ENCODE measurements at regions not wholly inside any gene's neighbourhood (a gene's known extent, or its start where the extent isn't known, plus 50 kb on each side); places are given as distances from the start of the nearest gene placed in this dataset.

DNA sequence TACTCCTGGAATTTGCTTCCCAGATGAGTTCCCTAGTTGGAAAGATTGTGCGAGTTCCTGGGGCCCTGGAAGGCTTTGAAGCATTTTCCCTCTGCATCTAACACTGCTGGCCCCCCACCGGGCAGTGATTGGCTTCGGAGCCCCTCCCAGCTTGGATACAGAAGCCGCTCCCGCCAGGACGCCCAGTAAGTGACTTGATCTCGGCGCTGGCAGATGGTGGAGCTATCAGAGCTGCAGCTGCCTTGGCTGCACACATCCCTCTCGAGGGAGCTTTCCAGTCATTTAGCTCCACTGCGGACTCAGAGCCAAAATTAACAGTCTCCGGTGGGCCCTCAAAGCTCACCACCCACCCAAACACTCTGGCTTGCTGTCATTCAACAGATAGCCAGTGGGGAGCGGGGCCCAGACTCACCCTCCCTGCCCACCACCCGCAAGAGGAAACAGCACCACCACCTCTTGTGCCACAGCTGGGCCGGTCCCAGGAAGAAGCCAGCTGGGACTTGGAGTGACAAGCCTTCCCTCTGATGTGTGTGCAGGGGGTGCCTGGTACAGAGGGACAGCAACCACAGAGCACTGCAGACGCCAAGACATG lies 162.3 kb downstream of the TRIM29 start:
- TF ChIP-seq, protein P1, sequence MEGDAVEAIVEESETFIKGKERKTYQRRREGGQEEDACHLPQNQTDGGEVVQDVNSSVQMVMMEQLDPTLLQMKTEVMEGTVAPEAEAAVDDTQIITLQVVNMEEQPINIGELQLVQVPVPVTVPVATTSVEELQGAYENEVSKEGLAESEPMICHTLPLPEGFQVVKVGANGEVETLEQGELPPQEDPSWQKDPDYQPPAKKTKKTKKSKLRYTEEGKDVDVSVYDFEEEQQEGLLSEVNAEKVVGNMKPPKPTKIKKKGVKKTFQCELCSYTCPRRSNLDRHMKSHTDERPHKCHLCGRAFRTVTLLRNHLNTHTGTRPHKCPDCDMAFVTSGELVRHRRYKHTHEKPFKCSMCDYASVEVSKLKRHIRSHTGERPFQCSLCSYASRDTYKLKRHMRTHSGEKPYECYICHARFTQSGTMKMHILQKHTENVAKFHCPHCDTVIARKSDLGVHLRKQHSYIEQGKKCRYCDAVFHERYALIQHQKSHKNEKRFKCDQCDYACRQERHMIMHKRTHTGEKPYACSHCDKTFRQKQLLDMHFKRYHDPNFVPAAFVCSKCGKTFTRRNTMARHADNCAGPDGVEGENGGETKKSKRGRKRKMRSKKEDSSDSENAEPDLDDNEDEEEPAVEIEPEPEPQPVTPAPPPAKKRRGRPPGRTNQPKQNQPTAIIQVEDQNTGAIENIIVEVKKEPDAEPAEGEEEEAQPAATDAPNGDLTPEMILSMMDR (conservative IDR thresholded peaks at IDR 0.05 in 1 of 2, IDR thresholded peaks at IDR 0.05 in 1 of 2; ENCODE audit: extremely low read depth in 1 of 2, insufficient read depth in 1 of 2, low read depth in 1 of 2, low read length in 2 of 2): no peak
- TF ChIP-seq EZH2 (IDR thresholded peaks at IDR 0.05; ENCODE audit: borderline replicate concordance, low read length): no peak
